Upper lobe of right lung (tissue), 1 donor: ENCODE measurements at regions not wholly inside any gene's neighbourhood (a gene's known extent, or its start where the extent isn't known, plus 50 kb on each side); places are given as distances from the start of the nearest gene placed in this dataset.
A peak's percentile ranks its signal among the peaks of the same experiment; 100 is the strongest.

Experiments
- ATAC-seq: fragments of 200-7000 bp; cut with Tn5 transposase; one replicate; pipeline ENCODE4 v1.9.1; 2020; ENCODE audit warnings: mild to moderate bottlenecking, moderate library complexity
- DNase-seq: peaks from one replicate; pipeline ENCODE4 v3.0.0-alpha.2; 2020
- H3K27ac ChIP-seq: fragments of 200-600 bp; one replicate; pipeline ENCODE4 v1.8.0; 2022
- H3K27me3 ChIP-seq: fragments of 200-600 bp; one replicate; pipeline ENCODE4 v1.8.0; 2022; ENCODE audit warnings: mild to moderate bottlenecking
- H3K36me3 ChIP-seq: fragments of 200-600 bp; one replicate; pipeline ENCODE4 v1.8.0; 2022
- H3K4me1 ChIP-seq: fragments of 200-600 bp; one replicate; pipeline ENCODE4 v1.8.0; 2022
- H3K4me3 ChIP-seq: fragments of 200-600 bp; one replicate; pipeline ENCODE4 v1.8.0; 2022; ENCODE audit warnings: mild to moderate bottlenecking
- H3K9me3 ChIP-seq: fragments of 200-600 bp; one replicate; pipeline ENCODE4 v1.8.0; 2022
- CTCF ChIP-seq: fragments of 200-600 bp; IDR thresholded peaks from one replicate; pipeline ENCODE4 v1.8.0; 2022; ENCODE audit warnings: antibody characterized with exemption
- intact Hi-C: fragments of 100-400 bp; cut with DNase I; formaldehyde crosslinking; loops from one replicate; pipeline ENCODE4 v1.11.0; 2022
- donor health status: DM: no; HTN: yes; CAD: no; lungs with severe emphysema.

DNA sequence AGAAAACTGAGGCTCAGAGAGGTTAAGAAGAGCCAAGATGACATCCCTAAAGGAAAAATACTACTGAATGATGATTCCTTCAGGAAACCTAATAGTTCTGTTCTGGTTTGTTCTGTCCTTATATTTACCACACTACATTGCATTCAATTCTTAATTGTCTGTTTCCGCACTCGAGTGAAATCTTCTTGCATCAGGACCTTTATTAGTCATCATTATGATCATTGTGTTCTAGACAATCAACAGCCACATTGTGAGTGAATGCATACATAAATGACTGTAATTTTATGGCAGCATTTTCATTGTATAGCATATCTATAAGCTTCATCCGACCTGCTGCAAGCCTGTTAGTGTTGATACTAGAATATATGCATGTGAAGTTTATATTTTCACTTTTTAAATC is 156.7 kb upstream of the FAM241A start:
- no peak for TF ChIP-seq CTCF
- H3K27ac ChIP-seq = no peak overlapping the region
- H3K27me3 ChIP-seq = no peaks in the 10 kb centered on the region
- peaks cover 5% of the 10 kb centered on the region for H3K4me1 ChIP-seq
- no peak for DNase-seq
- no peak for ATAC-seq
- H3K4me3 ChIP-seq = no peak overlapping the region
- no peaks in the 10 kb centered on the region for H3K36me3 ChIP-seq
- H3K9me3 ChIP-seq = no peaks in the 10 kb centered on the region
- intact Hi-C loops = no loop called here

DNA sequence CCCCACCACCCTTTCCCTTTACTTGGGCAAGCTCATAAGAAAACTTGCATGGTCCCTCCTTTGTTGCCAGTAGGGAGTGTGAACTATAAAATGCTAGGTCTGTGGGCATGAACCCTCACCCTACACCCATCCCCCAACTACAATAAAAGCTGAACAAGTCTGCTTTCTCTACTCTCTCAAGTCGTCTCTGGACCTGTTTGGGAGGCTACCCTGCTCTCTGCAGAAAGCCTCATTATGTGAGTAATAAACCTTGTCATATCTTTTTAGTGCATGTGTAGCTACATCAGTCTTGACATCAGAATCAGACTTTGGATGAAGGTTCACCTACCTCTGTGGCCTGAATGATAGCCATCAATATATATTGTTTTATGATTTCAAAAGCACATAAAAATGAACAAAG is 155.4 kb upstream of the FAM241A start:
- H3K36me3 ChIP-seq = no peaks in the 10 kb centered on the region
- H3K27me3 ChIP-seq = no peaks in the 10 kb centered on the region
- no peak overlapping the region for H3K27ac ChIP-seq
- no peaks in the 10 kb centered on the region for H3K9me3 ChIP-seq
- intact Hi-C loops = no loop called here
- H3K4me3 ChIP-seq = no peak overlapping the region
- DNase-seq (no peak), ATAC-seq (no peak)
- H3K4me1 ChIP-seq = peaks cover 5% of the 10 kb centered on the region
- TF ChIP-seq CTCF = no peak

DNA sequence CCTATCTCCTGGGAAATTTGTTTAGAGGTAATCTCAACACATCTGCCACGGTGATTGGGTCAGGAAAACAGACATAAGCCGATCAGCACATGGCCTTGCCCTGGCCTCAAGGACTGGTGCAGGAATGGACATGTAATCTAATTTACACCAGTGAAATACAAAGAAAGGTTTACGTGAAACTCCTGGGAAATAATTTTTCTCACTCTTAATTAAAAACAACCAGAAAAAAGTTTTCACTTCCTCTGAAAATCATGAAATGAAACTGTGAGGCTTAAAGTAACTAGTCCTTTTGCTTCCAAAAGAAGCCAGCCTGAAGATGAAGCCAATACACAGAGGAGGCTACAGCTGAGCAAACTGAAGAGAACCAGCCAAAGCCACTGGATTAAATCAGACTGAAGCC is 154.1 kb upstream of the FAM241A start:
- no peak for ATAC-seq
- H3K27ac ChIP-seq = peak overlapping the region; percentile 25
- intact Hi-C loops = no loop called here

DNA sequence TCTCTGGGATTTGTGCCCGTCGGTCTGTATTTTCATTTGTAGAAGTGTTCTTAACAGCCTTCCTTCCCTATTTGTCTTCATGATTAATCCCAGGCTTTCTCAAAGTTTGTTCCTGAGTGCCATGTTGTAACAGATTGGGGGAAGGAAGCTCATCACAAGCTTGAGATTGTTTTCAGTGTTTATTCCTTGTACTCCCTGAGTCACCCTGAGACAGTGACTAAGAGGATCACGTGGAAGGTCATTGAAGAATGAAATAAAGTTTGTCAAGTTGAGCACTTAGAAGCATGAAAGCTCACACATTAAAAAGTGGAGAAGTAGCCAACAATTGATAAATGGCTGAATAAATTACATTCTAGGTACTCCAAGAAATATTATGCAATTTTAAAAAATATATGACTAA is 153.5 kb upstream of the FAM241A start:
- Histone ChIP-seq H3K4me3 (no peak overlapping the region), H3K27me3 (no peaks in the 10 kb centered on the region), H3K36me3 (no peaks in the 10 kb centered on the region), H3K27ac (peak overlapping the region; percentile 25), H3K9me3 (no peaks in the 10 kb centered on the region), H3K4me1 (peaks cover 5% of the 10 kb centered on the region)
- no peak for DNase-seq
- ATAC-seq = peak; percentile 85
- TF ChIP-seq CTCF = no peak
- intact Hi-C loops = no loop called here

More for the DNA sequence above, 154.1 kb upstream of the FAM241A start:
- TF ChIP-seq CTCF = no peak
- H3K27me3 ChIP-seq = no peaks in the 10 kb centered on the region
- peaks cover 5% of the 10 kb centered on the region for H3K4me1 ChIP-seq
- no peaks in the 10 kb centered on the region for H3K36me3 ChIP-seq
- H3K4me3 ChIP-seq = no peak overlapping the region
- no peak for DNase-seq
- H3K9me3 ChIP-seq = no peaks in the 10 kb centered on the region

DNA sequence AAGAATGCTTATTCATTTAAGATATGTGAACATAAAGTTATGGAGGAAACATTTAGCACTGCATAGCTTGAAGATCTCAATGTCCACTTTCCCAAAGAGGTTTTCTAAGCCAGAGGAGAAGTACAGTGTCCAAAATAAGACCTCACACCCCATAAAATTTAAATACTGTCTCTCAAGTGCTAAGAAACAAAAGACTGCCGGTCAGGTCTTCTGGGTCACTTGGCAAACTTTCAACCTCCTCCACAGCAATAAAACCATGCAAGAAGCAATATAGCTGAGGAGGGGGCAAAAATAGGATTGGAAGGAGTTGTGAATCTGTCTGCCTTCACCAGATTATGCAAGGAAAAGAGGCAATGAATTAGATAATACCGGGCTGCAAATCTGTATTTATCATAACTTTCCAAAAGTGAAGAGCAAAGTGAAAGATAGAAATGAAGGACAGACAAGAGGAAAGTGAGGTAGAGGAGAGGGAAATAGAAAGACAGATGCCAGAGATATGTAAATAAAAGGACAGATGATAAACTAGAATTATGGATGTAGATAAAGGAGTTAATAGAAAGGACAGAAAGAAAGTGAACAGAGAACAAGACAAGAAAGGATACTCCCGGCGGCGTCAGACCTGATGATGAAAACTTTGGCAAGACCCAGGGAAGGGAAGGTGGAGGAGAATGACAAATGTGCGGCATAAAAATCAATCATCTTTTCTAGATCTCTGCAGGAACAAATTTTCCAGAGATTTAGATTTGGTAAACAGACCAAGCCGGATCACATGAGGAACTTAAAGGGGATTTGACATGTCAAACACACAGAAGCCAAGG is 152.7 kb upstream of the FAM241A start:
- H3K4me1 ChIP-seq = peaks cover 5% of the 10 kb centered on the region
- no peak for DNase-seq
- TF ChIP-seq CTCF = no peak
- H3K36me3 ChIP-seq = no peaks in the 10 kb centered on the region
- H3K27me3 ChIP-seq = no peaks in the 10 kb centered on the region
- no peak overlapping the region for H3K4me3 ChIP-seq
- H3K9me3 ChIP-seq = no peaks in the 10 kb centered on the region
- intact Hi-C loops = no loop called here
- ATAC-seq = no peak
- H3K27ac ChIP-seq = no peak overlapping the region
